HG03565 (cell line): ENCODE measurements at regions not wholly inside any gene's neighbourhood (a gene's known extent, or its start where the extent isn't known, plus 50 kb on each side); places are given as distances from the start of the nearest gene placed in this dataset.

Experiments
- ATAC-seq: cut with Tn5 transposase; IDR thresholded peaks from one replicate; pipeline ENCODE4 v1.9.1; 2021; ENCODE audit warnings: mild to moderate bottlenecking, moderate library complexity; ENCODE audit not compliant: unreplicated experiment

DNA sequence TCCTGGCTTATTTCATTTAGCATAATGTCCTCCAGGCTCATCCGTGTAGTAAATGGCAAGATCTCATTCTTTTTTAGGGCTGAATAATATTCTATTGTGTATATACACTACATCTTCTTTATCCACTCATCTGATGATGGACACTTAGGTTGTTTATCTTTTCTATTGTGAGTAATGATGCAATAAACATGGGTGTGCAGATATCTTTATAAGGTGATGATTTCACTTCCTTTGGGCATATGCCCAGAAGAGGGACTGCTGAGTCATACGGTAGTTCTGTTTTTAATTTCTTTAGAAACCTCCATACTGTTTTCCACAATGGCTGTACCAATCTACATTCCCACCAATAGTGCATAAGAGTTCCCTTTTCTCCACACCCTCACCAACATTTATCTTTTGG, 317.6 kb upstream of the CNKSR2 start:
- ATAC-seq = no peak

- no peak for ATAC-seq
These were observed 327.2 kb upstream of the CNKSR2 start for GRCh38 chrX:21047034-21047455.

DNA sequence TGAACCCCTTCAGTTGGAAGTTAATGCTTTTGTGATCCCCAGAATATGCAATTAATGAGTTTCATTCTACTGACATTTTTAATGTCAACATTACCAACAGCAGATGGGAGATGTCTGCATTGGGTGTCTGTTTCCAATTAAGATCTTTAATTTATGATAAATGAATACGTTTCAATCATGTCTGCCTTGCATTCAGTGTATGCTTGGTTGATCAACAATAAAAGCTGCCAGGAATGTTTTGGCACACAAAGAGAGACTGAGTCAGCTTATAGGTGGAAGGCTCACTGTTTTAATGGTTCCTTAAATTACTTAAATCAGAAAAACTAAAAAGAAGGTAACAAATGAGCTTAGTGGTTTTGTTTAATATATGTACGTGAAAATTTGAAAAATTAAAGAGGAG, 359.9 kb upstream of the CNKSR2 start:
- ATAC-seq = no peak

- ATAC-seq = no peak
These were observed 369.4 kb upstream of the CNKSR2 start for GRCh38 chrX:21004835-21005234.

DNA sequence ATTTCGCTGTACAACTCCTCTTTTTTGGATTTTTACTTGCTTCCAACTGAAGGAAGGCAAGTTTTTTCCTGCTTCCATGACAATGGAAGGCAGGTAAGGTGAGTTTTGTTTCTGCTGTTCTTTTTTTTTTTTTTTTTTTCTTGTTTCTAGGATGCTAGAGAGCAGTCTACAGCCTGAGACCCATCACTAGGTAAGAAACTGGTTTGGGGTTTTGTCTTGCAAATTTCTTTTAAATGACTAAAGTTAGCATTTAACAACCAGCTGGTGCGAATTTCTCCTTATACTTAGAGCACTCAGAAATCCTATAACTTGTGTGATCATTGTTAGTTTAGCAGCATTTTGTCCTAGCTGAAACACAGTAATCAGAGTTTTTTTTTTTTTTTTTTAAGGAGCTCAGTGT, 378.4 kb upstream of the CNKSR2 start:
- no peak for ATAC-seq

GRCh38 chrX:20989361-20989760, 384.9 kb upstream of the CNKSR2 start:
- no peak for ATAC-seq

- no peak for ATAC-seq
These were observed 385.4 kb upstream of the CNKSR2 start for GRCh38 chrX:20988804-20989203.

DNA sequence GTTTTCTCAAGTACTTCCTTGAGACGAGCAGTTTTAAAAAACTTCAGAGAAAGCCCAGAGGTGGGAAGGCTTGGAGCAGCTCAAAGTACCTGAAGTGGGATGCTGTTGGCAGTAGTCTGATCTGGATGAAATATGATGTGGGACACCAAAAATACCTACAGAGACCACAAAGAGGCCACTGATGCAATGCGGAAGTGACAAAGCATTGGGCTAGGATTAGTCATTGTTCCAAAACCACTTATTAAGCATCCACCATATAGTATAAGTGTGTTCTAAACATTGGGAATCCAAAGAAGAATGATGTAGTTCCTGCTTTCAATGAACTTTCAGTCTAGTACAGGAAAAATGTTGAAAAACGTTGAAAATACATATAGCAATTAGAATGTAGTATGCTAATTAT, 386.1 kb upstream of the CNKSR2 start:
- ATAC-seq = no peak

DNA sequence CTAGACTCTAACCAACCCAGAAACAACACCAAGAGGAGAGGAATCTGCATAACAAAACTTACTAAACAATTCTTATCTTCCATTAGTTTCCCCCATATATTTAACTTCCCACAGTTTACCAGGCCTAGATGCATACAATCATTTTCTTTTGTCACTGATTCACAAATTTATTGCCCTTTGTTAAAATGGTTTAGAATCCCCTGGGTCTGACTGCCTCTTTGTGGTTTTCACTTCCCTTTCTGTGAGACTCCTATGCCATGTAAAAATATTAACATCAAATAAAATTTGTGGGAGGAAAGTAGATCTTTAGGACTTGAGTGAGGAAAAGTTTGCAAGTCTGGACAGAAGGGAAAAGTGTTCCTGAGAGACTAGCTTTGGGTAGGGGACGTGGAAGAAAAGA, 393.8 kb upstream of the CNKSR2 start:
- no peak for ATAC-seq

- no peak for ATAC-seq
These were observed 399.9 kb upstream of the CNKSR2 start for GRCh38 chrX:20974326-20974725.

DNA sequence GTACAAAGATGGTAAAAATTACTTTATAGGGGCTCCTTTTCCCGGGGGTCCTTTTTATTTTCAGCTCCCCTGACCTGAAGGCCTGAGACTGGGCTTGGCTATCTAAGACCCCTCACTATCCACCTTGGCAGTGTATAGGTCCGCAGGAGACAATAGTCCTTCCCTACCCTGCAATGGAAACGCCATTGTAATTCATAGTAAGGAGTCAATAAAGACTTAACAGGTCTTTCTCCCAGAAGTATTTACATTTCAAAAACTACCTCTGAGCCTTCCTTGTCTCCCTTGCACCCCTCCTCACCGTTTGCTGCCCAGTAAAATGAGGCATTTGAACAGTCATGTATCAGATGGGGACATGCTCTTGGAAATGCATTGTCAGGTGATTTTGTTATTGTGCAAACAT, 401.2 kb upstream of the CNKSR2 start:
- no peak for ATAC-seq

- ATAC-seq = no peak
These were observed 403.0 kb upstream of the CNKSR2 start for GRCh38 chrX:20971250-20971649.

DNA sequence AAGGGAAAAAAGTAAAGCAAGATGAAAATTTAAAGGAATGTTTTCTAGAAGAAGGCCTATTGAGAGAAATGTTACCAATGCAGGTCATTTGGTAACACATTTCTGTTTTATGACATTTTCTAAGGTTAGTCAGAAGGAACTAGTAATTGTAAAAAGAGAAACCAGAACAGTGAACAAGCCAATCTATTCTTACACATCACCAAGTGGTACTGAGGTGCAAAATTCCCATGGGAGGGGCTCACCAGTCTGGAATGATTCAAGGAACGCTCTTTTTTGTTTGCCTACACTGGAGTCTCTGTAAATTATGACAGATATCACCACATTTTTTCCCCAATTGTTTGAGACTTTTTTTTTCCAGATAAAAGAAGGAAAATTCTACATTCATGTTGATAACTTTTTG, 404.7 kb upstream of the CNKSR2 start:
- no peak for ATAC-seq

DNA sequence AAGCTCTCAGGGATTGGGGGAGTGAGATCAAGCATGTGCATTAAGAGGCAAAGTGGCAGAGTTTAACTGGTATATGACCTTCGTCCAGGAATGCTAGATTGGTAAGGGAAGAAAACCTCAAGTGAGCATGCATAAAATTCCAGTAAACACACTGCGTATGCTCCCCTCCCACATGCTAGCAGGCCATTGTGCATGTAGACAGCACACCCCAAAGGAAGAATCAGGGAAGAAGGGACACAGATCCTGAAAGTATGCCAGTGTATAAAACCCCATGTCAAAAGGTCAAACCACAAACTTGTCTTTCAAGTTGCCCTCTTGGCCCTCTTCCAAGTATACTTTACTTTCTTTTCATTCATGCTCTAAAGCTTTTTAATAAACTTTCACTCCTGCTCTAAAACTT, 405.2 kb upstream of the CNKSR2 start:
- no peak for ATAC-seq

DNA sequence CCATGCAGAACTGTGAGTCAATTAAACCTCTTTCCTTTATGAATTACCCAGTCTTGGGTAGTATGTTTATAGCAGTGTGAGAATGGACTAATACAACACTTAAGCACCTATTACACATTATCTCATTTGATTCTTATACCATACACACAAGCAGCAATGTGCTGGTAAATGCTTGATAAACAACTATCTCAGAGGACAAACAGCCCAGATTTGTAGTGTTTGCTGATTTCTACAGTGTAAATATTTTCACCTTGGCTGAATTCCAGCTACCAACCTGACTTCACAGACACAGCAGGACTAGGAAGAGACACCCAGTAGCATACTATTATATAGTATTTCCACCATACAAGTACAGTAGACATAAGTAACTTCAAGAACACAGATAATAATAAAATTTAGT, 406.5 kb upstream of the CNKSR2 start:
- ATAC-seq = no peak

DNA sequence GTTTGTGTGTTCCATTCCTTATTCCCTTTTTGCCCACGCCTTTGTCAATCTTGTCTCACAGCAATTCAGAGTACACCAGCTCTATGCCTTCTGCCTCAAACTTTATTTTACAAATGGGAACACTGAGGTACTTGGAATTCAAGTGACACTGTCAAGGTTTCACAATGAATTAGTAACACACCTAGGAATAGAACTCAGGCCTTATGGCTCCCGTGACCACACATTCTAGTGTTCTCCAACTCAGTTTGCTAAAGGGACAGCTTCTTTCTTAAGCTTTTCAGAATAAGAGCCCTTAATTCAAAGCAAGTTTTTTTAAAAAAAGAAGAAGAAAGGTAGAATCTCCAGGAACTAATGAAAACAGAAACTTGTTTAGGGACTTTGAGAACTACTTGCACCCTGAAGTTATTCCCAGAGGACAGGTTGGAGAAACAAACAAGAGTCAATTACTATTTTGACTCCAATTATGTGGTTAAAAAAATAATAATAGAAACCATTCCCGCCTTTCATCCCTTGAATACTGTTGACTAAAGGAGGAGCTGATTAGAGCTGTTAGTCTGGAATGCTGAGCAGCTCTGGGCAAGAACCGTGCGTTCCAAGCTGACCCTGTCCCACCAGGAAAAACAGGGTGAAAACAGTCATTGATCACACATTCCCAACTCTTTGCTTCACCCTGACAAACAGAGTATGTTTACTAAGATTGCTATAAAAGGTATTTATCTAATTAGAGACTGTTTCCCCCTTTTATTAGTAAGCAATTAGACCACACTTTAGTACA, 408.8 kb upstream of the CNKSR2 start:
- no peak for ATAC-seq

- ATAC-seq = no peak
These were observed 420.2 kb upstream of the CNKSR2 start for GRCh38 chrX:20954014-20954413.

DNA sequence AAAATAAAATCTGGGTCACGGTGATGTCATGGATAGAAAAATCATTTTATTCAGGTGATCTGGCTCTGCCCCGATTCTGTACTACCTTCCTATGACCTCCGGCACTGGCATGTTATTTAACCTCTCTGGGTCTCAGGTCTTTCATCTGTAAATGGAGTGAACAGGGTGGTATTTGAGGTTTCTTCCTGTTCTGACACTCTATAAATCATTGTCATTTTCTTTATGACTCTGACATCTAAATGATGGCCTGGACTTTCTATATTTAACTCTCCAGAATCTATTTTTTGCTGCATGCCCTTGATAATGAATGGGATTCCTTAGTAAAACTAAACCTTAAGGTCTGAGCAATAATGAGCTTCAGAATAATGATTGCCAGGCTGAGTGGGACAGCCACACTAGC, 422.0 kb upstream of the CNKSR2 start:
- no peak for ATAC-seq

DNA sequence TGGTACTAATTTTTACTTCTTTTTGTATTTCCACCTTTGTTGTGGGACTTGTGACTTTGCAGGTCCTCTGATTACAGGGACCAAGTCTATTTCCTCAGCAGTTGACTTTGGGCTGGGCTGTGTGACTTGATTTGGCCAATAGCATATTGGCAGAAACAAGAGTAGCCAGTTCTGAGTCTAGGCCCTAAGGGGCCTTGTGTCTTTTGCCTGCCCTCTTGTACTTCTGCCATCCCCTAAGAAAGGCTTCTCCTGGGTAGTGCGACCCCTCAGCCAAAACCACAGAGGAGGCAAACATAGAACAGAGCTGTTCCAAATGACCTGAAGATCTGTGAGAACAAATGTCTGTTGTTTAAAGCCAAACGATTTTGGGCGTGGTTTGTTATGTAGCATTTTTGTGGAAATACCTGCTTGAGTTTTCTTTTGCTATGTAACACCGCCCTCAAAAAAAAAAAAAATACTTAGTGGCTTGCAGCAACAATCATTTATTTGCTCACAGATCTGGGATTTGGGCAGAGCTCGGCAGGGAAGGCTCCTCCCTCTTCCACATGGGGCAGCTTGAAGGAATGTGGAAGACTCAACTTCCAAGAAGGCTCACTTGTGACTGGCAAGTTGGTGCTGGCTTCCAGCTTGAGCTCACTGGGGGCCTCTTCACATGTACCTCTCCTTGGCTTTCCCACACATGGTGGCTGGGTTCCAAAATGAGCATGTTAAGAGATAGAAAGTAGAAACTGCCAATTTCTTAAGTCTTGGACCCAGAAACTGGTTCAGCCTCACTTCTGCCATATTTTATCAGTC, 423.0 kb upstream of the CNKSR2 start:
- no peak for ATAC-seq

DNA sequence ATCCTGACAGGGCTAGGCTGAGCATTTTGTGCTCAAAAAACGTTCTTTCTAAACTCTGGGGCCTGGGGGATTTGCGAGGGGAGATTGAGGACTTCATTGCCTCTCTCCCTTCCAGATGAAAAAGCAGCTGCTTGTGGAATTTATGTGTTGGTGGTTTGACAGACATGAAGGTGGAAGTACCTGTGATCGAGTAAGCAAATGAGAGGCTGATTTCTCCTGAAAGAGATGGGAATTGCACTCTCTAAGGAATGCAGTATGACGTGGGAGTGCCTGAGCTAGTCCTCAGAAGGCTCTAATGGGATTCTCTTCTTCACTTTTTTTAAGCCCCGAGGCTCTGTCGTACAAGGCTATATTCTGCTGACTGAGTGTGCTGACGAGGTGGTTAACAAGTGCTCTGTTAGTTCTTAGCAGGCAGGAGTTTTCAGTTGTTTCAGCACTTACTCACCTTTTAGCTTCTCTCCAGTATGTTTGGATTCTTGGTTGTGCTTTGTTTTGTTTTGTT, 426.8 kb upstream of the CNKSR2 start:
- no peak for ATAC-seq

DNA sequence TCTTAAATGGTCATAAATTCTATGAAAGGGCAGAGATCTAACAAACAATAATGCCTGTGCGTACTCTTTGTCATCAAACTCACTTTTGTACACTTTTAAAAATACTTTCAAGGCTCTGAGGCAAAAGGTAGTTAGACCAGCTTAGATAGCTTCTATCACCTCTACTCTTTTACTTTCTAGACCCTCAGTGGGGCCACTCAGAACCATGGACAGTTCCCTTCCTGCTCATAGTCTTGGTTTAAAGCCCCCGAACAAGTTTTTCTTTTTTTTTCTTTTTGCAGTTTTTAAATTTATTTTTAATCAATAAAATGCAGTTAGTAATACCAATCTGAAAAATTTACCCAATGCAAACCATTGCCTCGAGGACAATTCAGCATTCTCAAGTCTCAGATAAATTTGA, 460.5 kb upstream of the CNKSR2 start:
- no peak for ATAC-seq

GRCh38 chrX:20906571-20906970, 467.6 kb upstream of the CNKSR2 start:
- ATAC-seq = no peak
